GM12878 (cell line): ENCODE measurements at regions not wholly inside any gene's neighbourhood (a gene's known extent, or its start where the extent isn't known, plus 50 kb on each side); places are given as distances from the start of the nearest gene placed in this dataset.

Source experiments
- ATAC-seq: fragments of 200-7000 bp; cut with Tn5 transposase; 3 replicates; pipeline ENCODE4 v1.9.1; 2020; ENCODE audit warnings: mild to moderate bottlenecking, moderate library complexity
- BruUV-seq: library from RNA; stranded (reverse); fragments of 400-500 nt; replicated peaks from 2 replicates; lab custom pipeline; 2021; lab: Mats Ljungman, UMichigan
- CTCF ChIA-PET: fragments of 300-600 bp; sonication (Branson Sonifier 250); formaldehyde crosslinking; extraction: SDS; loops from one replicate; lab custom pipeline; 2021; ENCODE audit warnings: inconsistent platforms; lab: Yijun Ruan, JAX
- POLR2A ChIA-PET: fragments of 350-600 bp; formaldehyde crosslinking; extraction: SDS; loops from one replicate; lab custom pipeline; 2021; ENCODE audit warnings: inconsistent platforms; lab: Charles Lee
- RAD21 ChIA-PET: fragments of 300-600 bp; sonication (Branson Sonifier 250); formaldehyde crosslinking; loops from one replicate; lab custom pipeline; 2023; ENCODE audit warnings: antibody characterized with exemption; ENCODE audit not compliant: unreplicated experiment; lab: Charles Lee
- SMC1A ChIA-PET: fragments of 300-600 bp; sonication (Branson Sonifier 250); formaldehyde crosslinking; loops from one replicate; lab custom pipeline; 2023; ENCODE audit not compliant: unreplicated experiment, uncharacterized antibody; lab: Charles Lee
- DNase-seq: peaks from one replicate; pipeline ENCODE4 v3.0.0-alpha.2; 2011; ENCODE audit warnings: low read depth, low spot score
- FAIRE-seq: peaks from 3 replicates; lab custom pipeline; 2011; peaks lifted over from hg19 to GRCh38; lab: Jason Lieb, UNC
- H2AFZ ChIP-seq: 2 replicates; pipeline ENCODE4 v1.6.0; 2011; ENCODE audit warnings: low read depth, low read length, control low read depth; ENCODE audit not compliant: control insufficient read depth
- H3K27ac ChIP-seq: 2 replicates; pipeline ENCODE4 v1.5.1; 2011; ENCODE audit warnings: control low read depth; ENCODE audit not compliant: control insufficient read depth, insufficient read depth
- H3K27me3 ChIP-seq, 2 experiments: replicated peaks in 1 of 2; 2 replicates each; pipeline versions ENCODE4 v1.6.0 to v1.6.1; 2011; ENCODE audit warnings: low read length in 1 of 2; ENCODE audit not compliant: control insufficient read depth in 2 of 2, insufficient read depth in 2 of 2
- H3K36me3 ChIP-seq, 2 experiments: 2 replicates each; pipeline ENCODE4 v1.5.1; 2011; ENCODE audit warnings: low read length in 1 of 2; ENCODE audit not compliant: control insufficient read depth in 2 of 2, insufficient read depth in 2 of 2
- H3K4me1 ChIP-seq: 2 replicates; pipeline ENCODE4 v1.6.1; 2011; ENCODE audit warnings: mild to moderate bottlenecking, low read length, moderate library complexity, mixed read lengths; ENCODE audit not compliant: control insufficient read depth, insufficient read depth
- H3K4me2 ChIP-seq: 2 replicates; pipeline ENCODE4 v1.6.0; 2011; ENCODE audit warnings: control low read depth; ENCODE audit not compliant: control insufficient read depth, insufficient read depth
- H3K4me3 ChIP-seq: fragments of 200-600 bp; sonication (generic); 2 replicates; pipeline ENCODE4 v1.5.1; 2016
- H3K79me2 ChIP-seq: 2 replicates; pipeline ENCODE4 v1.6.0; 2011; ENCODE audit warnings: low read length; ENCODE audit not compliant: control insufficient read depth, insufficient read depth
- H3K9ac ChIP-seq: 2 replicates; pipeline ENCODE4 v1.8.0; 2011; ENCODE audit warnings: low read length, control low read depth, mixed read lengths; ENCODE audit not compliant: control insufficient read depth, insufficient read depth
- H3K9me3 ChIP-seq: replicated peaks from 3 replicates; pipeline ENCODE4 v1.5.1; 2011; ENCODE audit warnings: mild to moderate bottlenecking, low read length; ENCODE audit not compliant: control insufficient read depth, insufficient read depth
- H4K20me1 ChIP-seq: 2 replicates; pipeline ENCODE4 v1.6.0; 2011; ENCODE audit not compliant: control insufficient read depth, insufficient read depth
- ATF7 ChIP-seq: fragments of 450-650 bp; IDR thresholded peaks from 2 replicates; pipeline ENCODE4 v1.6.1; 2016; ENCODE audit warnings: low read depth, mild to moderate bottlenecking
- EZH2 ChIP-seq: IDR thresholded peaks from 2 replicates; pipeline ENCODE4 v1.6.1; 2012; ENCODE audit warnings: low read depth, mild to moderate bottlenecking, control low read depth, inconsistent platforms, low read length, borderline replicate concordance; ENCODE audit not compliant: control insufficient read depth
- PML ChIP-seq: IDR thresholded peaks from 2 replicates; pipeline ENCODE4 v1.6.1; 2012; ENCODE audit warnings: low read length, inconsistent platforms
- SKIL ChIP-seq: fragments of 450-650 bp; IDR thresholded peaks from 2 replicates; pipeline ENCODE4 v1.6.1; 2017; ENCODE audit warnings: mild to moderate bottlenecking, low read depth, inconsistent platforms; ENCODE audit not compliant: poor library complexity, severe bottlenecking
- SMARCA5 ChIP-seq: fragments of 450-650 bp; IDR thresholded peaks from 2 replicates; pipeline ENCODE4 v1.6.1; 2017; ENCODE audit warnings: mild to moderate bottlenecking
- SP1 ChIP-seq: IDR thresholded peaks from one replicate; pipeline ENCODE4 v1.6.1; 2011; ENCODE audit warnings: low read depth, low read length
- SREBF2 ChIP-seq: IDR thresholded peaks from 2 replicates; pipeline ENCODE4 v1.6.1; 2012; ENCODE audit warnings: mild to moderate bottlenecking, low read length
- SRF ChIP-seq, 2 experiments: IDR thresholded peaks; 2 replicates each; pipeline ENCODE4 v1.6.1; 2011; ENCODE audit warnings: low read depth in 2 of 2, low read length in 2 of 2, mild to moderate bottlenecking in 1 of 2, moderate library complexity in 1 of 2
- STAT1 ChIP-seq: fragments of 450-650 bp; conservative IDR thresholded peaks from 2 replicates; pipeline ENCODE4 v1.6.1; 2014; ENCODE audit warnings: antibody characterized with exemption, mild to moderate bottlenecking
- STAT3 ChIP-seq: IDR thresholded peaks from 2 replicates; pipeline ENCODE4 v1.6.1; 2011; ENCODE audit warnings: low read depth, low read length, improper control_type of control experiment
- YBX1 ChIP-seq: fragments of 450-650 bp; IDR thresholded peaks from 2 replicates; pipeline ENCODE4 v1.6.1; 2016; ENCODE audit warnings: antibody characterized with exemption
- ZSCAN29 ChIP-seq: fragments of 450-650 bp; IDR thresholded peaks from 2 replicates; pipeline ENCODE4 v1.6.1; 2017; ENCODE audit warnings: mild to moderate bottlenecking, moderate library complexity
- WGBS: methylation state at CpG from one replicate; pipeline ENCODE4 v1.1.6; 2016; ENCODE audit warnings: low lambda C conversion rate; ENCODE audit not compliant: insufficient replicate concordance, insufficient coverage; ENCODE audit errors: missing lambda C conversion rate; 5-methylcytosine and 5-hydroxymethylcytosine counted together
- in situ Hi-C: fragments of 300-500 bp; cut with MboI; formaldehyde crosslinking; loops from 9 replicates; pipeline ENCODE4 v1.14.3; 2018; ENCODE audit warnings: mixed read lengths
- intact Hi-C: fragments of 100-400 bp; cut with micrococcal nuclease; formaldehyde crosslinking; loops from one replicate; pipeline ENCODE4 v1.14.2; 2022; ENCODE audit not compliant: unreplicated experiment

- WGBS = 100% methylated on average over 3 of the region's 3 CpGs
- H3K4me2 ChIP-seq = no peak overlapping the region
- RAD21 ChIA-PET = interaction anchor here (0.8 to 1.8 kb wide), 3 partner anchors 10 to 96 kb away, joined by 3 to 7 read pairs (median 3); a partner anchor contains a TSS
Measured at GRCh38 chr6:26226579-26226967, 138.4 kb upstream of the BTN3A2 start.

More at GRCh38 chr6:26226579-26226967, 138.4 kb upstream of the BTN3A2 start:
- Histone ChIP-seq H3K27ac (no peak overlapping the region), H3K79me2 (peaks cover 7% of the 10 kb centered on the region), H2AFZ (no peak overlapping the region), H3K4me3 (no peak overlapping the region), H3K9ac (no peak overlapping the region), H3K27me3 (no peaks in the 10 kb centered on the region), H3K36me3 (no peaks in the 10 kb centered on the region), H3K4me1 (peaks cover 10% of the 10 kb centered on the region), H4K20me1 (no peaks in the 10 kb centered on the region), H3K9me3 (peaks cover 8% of the 10 kb centered on the region; the same call in 2 of the 3 replicates)
- ChIA-PET POLR2A (interaction anchor here (0.7 to 1.0 kb wide), 4 partner anchors 10 to 34 kb away, joined by 3 read pairs; a partner anchor contains a TSS), CTCF (interaction anchor here (1.6 kb wide), 1 partner anchor 32 kb away, joined by 5 read pairs; no protein-coding TSS in a partner anchor), SMC1A (interaction anchor here (0.9 to 2.8 kb wide), 5 partner anchors 10 to 83 kb away, joined by 3 to 17 read pairs (median 4); a partner anchor contains a TSS)
- no TSS peak for BruUV-seq
- ATAC-seq (no peak), FAIRE-seq (no peak), DNase-seq (no peak)
- intact Hi-C loops (no loop called here), in situ Hi-C loops (no loop called here)
- no peak for TF ChIP-seq EZH2
- no peak for TF ChIP-seq SRF (IDR thresholded peaks at IDR 0.05; ENCODE audit: low read depth in 2 of 2, low read length in 2 of 2)
- TF ChIP-seq SREBF2 = no peak
- no peak for TF ChIP-seq SMARCA5
- no peak for TF ChIP-seq STAT1
- TF ChIP-seq SP1 = no peak
- TF ChIP-seq STAT3 = no peak
- TF ChIP-seq ATF7 = no peak
- TF ChIP-seq PML = no peak
- TF ChIP-seq YBX1 = no peak
- no peak for TF ChIP-seq SKIL
- no peak for TF ChIP-seq ZSCAN29
